NCI-H82 (cell line): ENCODE measurements at regions not wholly inside any gene's neighbourhood (a gene's known extent, or its start where the extent isn't known, plus 50 kb on each side); places are given as distances from the start of the nearest gene placed in this dataset.
"Not testable (repeated sequence)": the region's sequence is repeated elsewhere in the genome, so short reads cannot be mapped to it uniquely, and the experiment has no call there.

Source experiments
- DNase-seq: peaks from one replicate; lab custom pipeline; 2025; lab: John Stamatoyannopoulos, UW

- DNase-seq: no peak
These were observed 324.8 kb downstream of the QKI start for GRCh38 chr6:163739408-163739725.

GRCh38 chr6:163738725-163739407 is 324.3 kb downstream of the QKI start:
- no peak for DNase-seq

GRCh38 chr6:163738304-163738703 is 323.8 kb downstream of the QKI start:
- no peak for DNase-seq

- no peak for DNase-seq
These were observed 320.6 kb downstream of the QKI start for GRCh38 chr6:163735076-163735475.

GRCh38 chr6:163733061-163733460 is 318.5 kb downstream of the QKI start:
- no peak for DNase-seq

GRCh38 chr6:163732479-163732878 is 318.0 kb downstream of the QKI start:
- DNase-seq: no peak

- DNase-seq: not testable (repeated sequence)
These were observed 317.5 kb downstream of the QKI start for GRCh38 chr6:163732014-163732351.

GRCh38 chr6:163731215-163732013 is 316.9 kb downstream of the QKI start:
- no peak for DNase-seq

- no peak for DNase-seq
These were observed 316.0 kb downstream of the QKI start for GRCh38 chr6:163730246-163731210.

- DNase-seq: no peak
These were observed 314.8 kb downstream of the QKI start for GRCh38 chr6:163729127-163729872.

GRCh38 chr6:163728442-163729126 is 314.1 kb downstream of the QKI start:
- no peak for DNase-seq

GRCh38 chr6:163726037-163726695 is 311.6 kb downstream of the QKI start:
- no peak for DNase-seq

GRCh38 chr6:163725008-163725941 is 310.8 kb downstream of the QKI start:
- no peak for DNase-seq

GRCh38 chr6:163724196-163724595 is 309.7 kb downstream of the QKI start:
- DNase-seq: no peak

GRCh38 chr6:163723759-163724158 is 309.2 kb downstream of the QKI start:
- no peak for DNase-seq

GRCh38 chr6:163721922-163722692 is 307.6 kb downstream of the QKI start:
- DNase-seq: no peak

GRCh38 chr6:163721435-163721834 is 306.9 kb downstream of the QKI start:
- no peak for DNase-seq

- DNase-seq: no peak
These were observed 306.1 kb downstream of the QKI start for GRCh38 chr6:163720460-163721235.
